PC-9 (cell line): ENCODE measurements at regions not wholly inside any gene's neighbourhood (a gene's known extent, or its start where the extent isn't known, plus 50 kb on each side); places are given as distances from the start of the nearest gene placed in this dataset.

Experiments
- BruUV-seq: library from RNA; stranded (reverse); fragments of 400-500 nt; replicated peaks from 2 replicates; lab custom pipeline; 2021; lab: Mats Ljungman, UMichigan
- CTCF ChIA-PET: fragments of 300-600 bp; sonication (Branson Sonifier 250); formaldehyde crosslinking; loops from one replicate; lab custom pipeline; 2022; ENCODE audit warnings: antibody characterized with exemption; lab: Charles Lee
- POLR2A ChIA-PET: fragments of 300-600 bp; sonication (Branson Sonifier 250); formaldehyde crosslinking; loops from one replicate; lab custom pipeline; 2022; ENCODE audit warnings: antibody characterized with exemption; ENCODE audit not compliant: unreplicated experiment; lab: Charles Lee
- DNase-seq, 2 experiments: peaks; one replicate each; pipeline versions ENCODE4 v3.0.0 to v3.0.0-alpha.2; 2015 to 2022; ENCODE audit warnings: mixed read lengths in 1 of 2
- H2AFZ ChIP-seq: fragments of 200-600 bp; sonication (generic); 2 replicates; pipeline ENCODE4 v1.8.1; 2017; ENCODE audit warnings: antibody characterized with exemption
- H3F3A ChIP-seq: fragments of 200-600 bp; sonication (generic); 2 replicates; pipeline ENCODE4 v1.8.1; 2017; ENCODE audit warnings: antibody characterized with exemption, mild to moderate bottlenecking, low read depth; ENCODE audit not compliant: insufficient read depth
- H3K27ac ChIP-seq: fragments of 200-600 bp; sonication (generic); 2 replicates; pipeline ENCODE4 v1.6.1; 2016; ENCODE audit warnings: mixed run types
- H3K27me3 ChIP-seq: fragments of 200-600 bp; sonication (generic); 2 replicates; pipeline ENCODE4 v1.6.1; 2016; ENCODE audit warnings: low read depth, mixed run types; ENCODE audit not compliant: insufficient read depth
- H3K36me3 ChIP-seq: fragments of 200-600 bp; sonication (generic); 2 replicates; pipeline ENCODE4 v1.6.1; 2016; ENCODE audit warnings: low read depth, mixed run types
- H3K4me1 ChIP-seq: fragments of 200-600 bp; sonication (generic); replicated peaks from 2 replicates; pipeline ENCODE4 v1.6.1; 2016; ENCODE audit warnings: mixed run types; ENCODE audit not compliant: insufficient read depth
- H3K4me2 ChIP-seq: fragments of 200-600 bp; sonication (generic); 2 replicates; pipeline ENCODE4 v1.6.1; 2017; ENCODE audit warnings: mixed run types
- H3K4me3 ChIP-seq: fragments of 200-600 bp; sonication (generic); 2 replicates; pipeline ENCODE4 v1.6.1; 2016; ENCODE audit warnings: mixed run types
- H3K79me2 ChIP-seq: fragments of 200-600 bp; sonication (generic); 2 replicates; pipeline ENCODE4 v1.6.1; 2017; ENCODE audit warnings: low read depth, mixed run types
- H3K9me2 ChIP-seq: fragments of 200-600 bp; sonication (generic); 2 replicates; pipeline ENCODE4 v1.8.1; 2017; ENCODE audit warnings: mild to moderate bottlenecking; ENCODE audit not compliant: insufficient read depth
- H3K9me3 ChIP-seq: fragments of 200-600 bp; sonication (generic); 2 replicates; pipeline ENCODE4 v1.8.1; 2016; ENCODE audit warnings: low read depth; ENCODE audit not compliant: insufficient read depth
- H4K20me1 ChIP-seq: fragments of 200-600 bp; sonication (generic); 2 replicates; pipeline ENCODE4 v1.8.1; 2017; ENCODE audit not compliant: insufficient read depth
- EZH2 ChIP-seq: fragments of 200-600 bp; sonication (generic); IDR thresholded peaks from 2 replicates; pipeline ENCODE4 v1.8.0; 2017; ENCODE audit warnings: antibody characterized with exemption, low read depth
- intact Hi-C: fragments of 100-400 bp; cut with micrococcal nuclease; formaldehyde crosslinking; loops from one replicate; pipeline ENCODE4 v1.10.0; 2022; ENCODE audit not compliant: unreplicated experiment
- TF ChIP-seq, protein P1 (sequence below): fragments of 200-600 bp; sonication (generic); conservative IDR thresholded peaks from 2 replicates; pipeline ENCODE4 v1.6.1; 2017; ENCODE audit warnings: mixed run types, antibody characterized with exemption, mild to moderate bottlenecking, moderate library complexity

DNA sequence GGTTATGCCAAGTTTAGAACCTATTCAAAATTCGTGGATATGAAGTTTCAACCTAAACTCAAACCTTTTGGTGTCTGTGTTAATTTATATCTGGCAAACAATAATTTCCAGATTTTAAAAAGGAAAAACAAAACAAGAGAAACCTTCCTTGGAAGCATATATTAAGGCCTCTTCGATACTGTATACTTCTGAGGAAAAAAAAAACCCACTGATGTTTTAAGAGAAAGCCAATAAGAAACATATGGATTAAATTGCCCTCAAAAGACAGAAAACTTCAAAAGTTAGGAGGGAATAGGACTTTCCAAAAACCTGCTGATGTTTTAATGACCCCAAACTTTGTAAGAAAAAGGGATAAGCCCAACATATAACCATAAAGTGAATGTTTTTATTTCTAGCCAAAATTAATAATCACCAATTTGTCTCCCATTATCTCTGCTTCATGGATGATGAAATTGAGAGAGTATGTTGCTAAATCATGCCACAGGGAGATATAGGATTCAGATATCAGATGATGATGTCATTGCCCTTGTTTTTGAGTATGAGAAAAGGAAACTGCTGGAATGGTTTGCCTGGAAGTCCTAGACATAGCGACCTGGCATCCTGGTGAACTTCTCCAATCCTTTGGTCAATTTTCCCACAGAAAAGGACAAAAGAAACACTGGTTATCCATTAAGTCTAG, 423.9 kb downstream of the DMRT2 start:
- no TSS peak for BruUV-seq
- Histone ChIP-seq H3F3A (no peaks in the 10 kb centered on the region), H3K9me2 (no peaks in the 10 kb centered on the region), H3K36me3 (no peaks in the 10 kb centered on the region), H3K4me2 (no peak overlapping the region), H3K27ac (no peak overlapping the region), H3K79me2 (no peaks in the 10 kb centered on the region), H3K4me3 (no peak overlapping the region), H3K27me3 (no peaks in the 10 kb centered on the region), H2AFZ (no peak overlapping the region), H3K9me3 (no peaks in the 10 kb centered on the region), H3K4me1 (no peaks in the 10 kb centered on the region), H4K20me1 (no peaks in the 10 kb centered on the region)
- no peak for TF ChIP-seq EZH2
- TF ChIP-seq, protein P1, sequence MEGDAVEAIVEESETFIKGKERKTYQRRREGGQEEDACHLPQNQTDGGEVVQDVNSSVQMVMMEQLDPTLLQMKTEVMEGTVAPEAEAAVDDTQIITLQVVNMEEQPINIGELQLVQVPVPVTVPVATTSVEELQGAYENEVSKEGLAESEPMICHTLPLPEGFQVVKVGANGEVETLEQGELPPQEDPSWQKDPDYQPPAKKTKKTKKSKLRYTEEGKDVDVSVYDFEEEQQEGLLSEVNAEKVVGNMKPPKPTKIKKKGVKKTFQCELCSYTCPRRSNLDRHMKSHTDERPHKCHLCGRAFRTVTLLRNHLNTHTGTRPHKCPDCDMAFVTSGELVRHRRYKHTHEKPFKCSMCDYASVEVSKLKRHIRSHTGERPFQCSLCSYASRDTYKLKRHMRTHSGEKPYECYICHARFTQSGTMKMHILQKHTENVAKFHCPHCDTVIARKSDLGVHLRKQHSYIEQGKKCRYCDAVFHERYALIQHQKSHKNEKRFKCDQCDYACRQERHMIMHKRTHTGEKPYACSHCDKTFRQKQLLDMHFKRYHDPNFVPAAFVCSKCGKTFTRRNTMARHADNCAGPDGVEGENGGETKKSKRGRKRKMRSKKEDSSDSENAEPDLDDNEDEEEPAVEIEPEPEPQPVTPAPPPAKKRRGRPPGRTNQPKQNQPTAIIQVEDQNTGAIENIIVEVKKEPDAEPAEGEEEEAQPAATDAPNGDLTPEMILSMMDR = no peak
- ChIA-PET POLR2A (no interaction called here), CTCF (no interaction called here)
- intact Hi-C loops = no loop called here
- DNase-seq = no peak

GRCh38 chr9:1474671-1475070, 424.5 kb downstream of the DMRT2 start:
- Histone ChIP-seq H3K27ac (no peak overlapping the region), H3K4me2 (no peak overlapping the region), H4K20me1 (no peaks in the 10 kb centered on the region), H2AFZ (no peak overlapping the region), H3K27me3 (no peaks in the 10 kb centered on the region), H3F3A (no peaks in the 10 kb centered on the region), H3K4me3 (no peak overlapping the region), H3K36me3 (no peaks in the 10 kb centered on the region), H3K9me3 (no peaks in the 10 kb centered on the region), H3K79me2 (no peaks in the 10 kb centered on the region), H3K4me1 (no peaks in the 10 kb centered on the region), H3K9me2 (no peaks in the 10 kb centered on the region)
- DNase-seq = no peak
- ChIA-PET POLR2A (no interaction called here), CTCF (no interaction called here)
- no TSS peak for BruUV-seq
- TF ChIP-seq, protein P1 = no peak
- TF ChIP-seq EZH2 = no peak
- intact Hi-C loops = no loop called here

DNA sequence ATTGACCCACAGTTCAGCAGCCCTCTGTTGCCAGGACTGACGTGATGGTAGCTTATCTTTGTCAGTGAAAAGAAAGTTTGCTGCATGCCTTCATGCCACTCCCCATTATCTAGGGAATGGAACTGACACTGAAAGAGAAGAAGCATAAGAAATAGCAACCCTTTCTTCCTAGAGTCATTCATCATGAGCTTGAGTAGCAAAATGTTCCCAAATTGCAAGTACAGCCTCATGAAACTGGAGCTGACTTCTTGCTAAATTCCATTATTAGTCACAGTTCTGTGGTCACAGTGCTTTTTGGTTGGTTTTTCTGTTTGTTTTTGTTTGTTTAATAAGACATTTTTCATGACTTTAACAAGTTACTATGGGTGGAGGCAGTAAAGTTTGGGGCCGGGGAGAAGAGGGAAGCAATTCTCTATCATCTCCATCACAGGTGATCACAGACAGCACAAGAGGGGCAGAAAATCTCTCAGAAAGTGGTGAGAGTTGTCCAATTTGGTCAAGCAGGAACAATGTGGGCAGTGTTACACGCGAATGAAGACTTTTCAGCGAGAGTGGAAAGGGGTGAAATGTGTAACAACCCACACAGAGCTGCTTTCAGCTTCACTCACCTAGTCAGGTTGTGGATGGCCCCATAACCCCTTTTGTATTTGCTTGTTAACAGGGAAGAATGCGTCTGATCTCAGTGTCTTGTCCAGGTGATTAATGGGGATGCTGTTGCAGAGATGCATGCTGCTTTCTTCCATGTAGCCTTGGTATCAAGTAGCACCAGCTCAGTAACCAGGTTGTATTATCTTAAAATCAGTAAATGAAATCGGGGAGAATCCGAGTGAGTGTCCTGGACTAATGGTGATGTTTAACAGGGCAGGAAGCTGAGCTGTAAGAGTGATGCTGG, 440.4 kb downstream of the DMRT2 start:
- Histone ChIP-seq H3K9me2 (no peaks in the 10 kb centered on the region), H3F3A (no peaks in the 10 kb centered on the region), H3K4me3 (no peak overlapping the region), H3K27me3 (no peaks in the 10 kb centered on the region), H3K27ac (no peak overlapping the region), H2AFZ (no peak overlapping the region), H4K20me1 (no peaks in the 10 kb centered on the region), H3K4me2 (no peak overlapping the region), H3K36me3 (no peaks in the 10 kb centered on the region), H3K9me3 (no peaks in the 10 kb centered on the region), H3K79me2 (no peaks in the 10 kb centered on the region), H3K4me1 (no peaks in the 10 kb centered on the region)
- no peak for DNase-seq
- ChIA-PET POLR2A (no interaction called here), CTCF (no interaction called here)
- intact Hi-C loops = no loop called here
- TF ChIP-seq, protein P1 = no peak
- TF ChIP-seq EZH2 = no peak
- BruUV-seq = no TSS peak
